Stimulated activated naive CD8-positive, alpha-beta T cell treated with anti-CD3 and anti-CD28 coated beads, Interleukin-15, Interleukin-2, amounts not matched to agents 100 ng/mL and 50 ng/mL, for 24 hours (primary cell): ENCODE measurements at regions not wholly inside any gene's neighbourhood (a gene's known extent, or its start where the extent isn't known, plus 50 kb on each side); places are given as distances from the start of the nearest gene placed in this dataset.

ENCODE experiments used
- H3K27ac Mint-ChIP-seq: one replicate; pipeline ENCODE4 v1.8.0; 2021; ENCODE audit warnings: mild to moderate bottlenecking, mixed read lengths
- H3K27me3 Mint-ChIP-seq: one replicate; pipeline ENCODE4 v1.8.0; 2021; ENCODE audit warnings: mixed read lengths
- H3K36me3 Mint-ChIP-seq: one replicate; pipeline ENCODE4 v1.8.0; 2021; ENCODE audit warnings: low read depth, mixed read lengths
- H3K4me1 Mint-ChIP-seq: one replicate; pipeline ENCODE4 v1.8.0; 2021; ENCODE audit warnings: low read depth, mixed read lengths
- H3K4me3 Mint-ChIP-seq: one replicate; pipeline ENCODE4 v1.8.0; 2021; ENCODE audit warnings: mild to moderate bottlenecking, mixed read lengths
- H3K9me3 Mint-ChIP-seq: one replicate; pipeline ENCODE4 v1.8.0; 2021; ENCODE audit warnings: mixed read lengths

DNA sequence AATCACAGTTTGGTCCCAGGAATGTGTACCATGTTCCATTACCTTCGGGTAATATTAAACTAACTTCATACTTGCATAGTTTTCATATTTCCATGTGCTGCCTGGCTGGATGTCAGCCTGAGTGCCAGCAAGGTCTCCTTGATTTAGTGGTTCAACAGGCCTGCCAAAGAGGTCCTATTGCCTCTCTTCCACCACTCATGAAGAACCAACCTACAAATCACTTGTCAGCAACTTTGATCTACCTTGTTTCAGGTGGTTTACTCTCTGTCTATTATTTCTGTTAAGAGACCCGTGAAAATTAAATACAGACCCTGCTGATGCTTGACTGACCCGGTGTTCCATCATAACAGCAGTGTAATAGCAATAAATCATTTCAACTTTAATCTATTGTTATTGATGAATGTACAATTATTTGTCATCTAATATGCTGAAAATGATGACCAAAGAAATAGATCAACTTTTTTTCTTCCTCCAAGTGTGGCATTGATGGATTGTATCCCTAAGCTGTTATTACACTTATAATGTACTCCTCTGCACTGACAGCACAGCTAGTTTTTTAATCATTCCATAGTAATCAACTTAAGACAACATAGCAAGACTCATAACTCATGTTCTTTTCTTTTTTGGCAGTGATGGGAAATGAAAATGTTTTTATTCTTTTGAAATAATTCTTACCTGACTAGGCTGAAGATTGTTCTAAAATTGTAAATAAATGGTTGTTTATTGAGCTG, 1220.2 kb upstream of the ACVR2A start:
- no peaks in the 10 kb centered on the region for H3K27me3 Mint-ChIP-seq
- H3K27ac Mint-ChIP-seq = no peak overlapping the region

DNA sequence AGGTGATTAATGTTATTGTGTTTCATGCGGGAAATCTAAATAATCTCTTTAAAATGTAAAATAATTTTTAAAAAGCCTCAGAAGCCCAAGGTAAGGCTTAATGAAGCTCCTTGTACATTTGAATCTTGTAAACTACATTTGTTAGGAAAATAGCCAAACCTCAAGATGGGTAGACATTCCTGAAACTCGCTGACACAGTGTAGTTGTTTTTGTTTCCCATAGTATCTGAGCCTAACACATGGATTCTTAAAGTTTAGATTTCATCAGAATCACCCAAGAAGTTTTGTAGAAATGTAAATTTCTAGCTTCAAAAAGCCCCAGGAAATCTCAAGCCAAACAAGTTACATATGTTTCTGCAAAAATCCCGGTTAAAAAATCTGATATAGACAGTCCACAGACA, 1221.1 kb upstream of the ACVR2A start:
- Mint-ChIP-seq H3K27ac (no peak overlapping the region), H3K27me3 (no peaks in the 10 kb centered on the region), H3K9me3 (peaks cover 4% of the 10 kb centered on the region), H3K4me1 (no peaks in the 10 kb centered on the region), H3K4me3 (no peak overlapping the region), H3K36me3 (no peaks in the 10 kb centered on the region)

More for the DNA sequence above, 1220.2 kb upstream of the ACVR2A start:
- Mint-ChIP-seq H3K4me1 (no peaks in the 10 kb centered on the region), H3K9me3 (peaks cover 3% of the 10 kb centered on the region), H3K4me3 (no peak overlapping the region), H3K36me3 (no peaks in the 10 kb centered on the region)

DNA sequence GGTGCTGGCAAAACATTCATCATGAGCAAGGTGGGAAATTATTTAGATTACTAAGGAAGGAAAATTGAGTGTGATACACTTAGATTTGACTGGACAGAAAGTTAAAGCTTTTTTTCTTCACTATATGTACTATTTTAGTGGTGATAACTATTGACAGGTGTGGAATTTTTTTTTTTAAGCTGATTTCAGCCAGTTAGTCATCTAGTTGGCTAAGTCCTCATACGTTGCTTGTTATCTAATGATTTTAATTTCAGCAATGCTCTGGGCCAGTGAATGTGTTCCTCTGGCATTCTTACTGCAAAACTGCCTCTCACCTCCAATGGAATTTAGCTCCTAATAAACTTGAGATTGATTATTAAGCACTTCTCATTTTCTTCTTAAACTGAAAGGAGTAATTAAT, 1223.2 kb upstream of the ACVR2A start:
- H3K9me3 Mint-ChIP-seq = peaks cover 10% of the 10 kb centered on the region
- H3K36me3 Mint-ChIP-seq = no peaks in the 10 kb centered on the region
- no peaks in the 10 kb centered on the region for H3K4me1 Mint-ChIP-seq
- no peak overlapping the region for H3K4me3 Mint-ChIP-seq
- no peaks in the 10 kb centered on the region for H3K27me3 Mint-ChIP-seq
- no peak overlapping the region for H3K27ac Mint-ChIP-seq

DNA sequence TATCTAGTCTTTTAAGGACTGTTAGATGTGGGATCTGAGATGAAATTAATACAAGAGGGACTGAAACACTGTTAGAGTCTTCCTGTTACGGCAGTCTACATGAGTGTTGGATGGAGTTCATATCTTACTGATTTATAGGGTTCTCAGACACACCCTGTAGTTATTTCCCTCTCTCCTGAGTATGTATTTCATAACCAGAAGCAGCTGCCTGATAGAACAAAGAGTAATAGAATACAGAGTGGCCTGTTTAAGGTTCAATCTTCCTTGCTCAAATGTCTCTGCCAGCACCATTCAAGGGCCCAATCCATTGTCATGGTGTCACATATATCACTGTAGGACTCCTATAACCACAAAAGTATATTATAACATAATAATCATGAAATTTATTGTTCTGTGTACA, 1229.1 kb upstream of the ACVR2A start:
- Mint-ChIP-seq H3K4me1 (no peaks in the 10 kb centered on the region), H3K27me3 (no peaks in the 10 kb centered on the region), H3K36me3 (no peaks in the 10 kb centered on the region), H3K9me3 (peaks cover 15% of the 10 kb centered on the region), H3K4me3 (no peak overlapping the region), H3K27ac (no peak overlapping the region)

DNA sequence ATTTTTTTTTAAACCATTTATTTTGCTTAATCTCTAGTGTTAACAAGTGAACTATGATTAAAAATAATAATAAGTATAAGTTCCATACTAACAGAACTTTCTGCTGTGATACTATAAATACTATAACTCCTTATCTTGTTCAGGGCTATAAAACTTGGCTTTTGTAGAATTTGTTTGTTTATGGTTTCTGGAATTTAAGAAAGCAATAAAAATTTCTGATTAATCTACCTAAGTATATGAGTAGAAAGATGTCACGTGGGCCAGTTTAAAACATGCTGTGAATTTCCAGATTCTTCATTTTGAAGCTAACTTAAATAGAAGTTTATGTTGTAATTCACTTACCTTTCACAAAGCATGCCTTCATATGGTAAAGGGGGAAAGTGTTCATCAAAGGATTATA, 1236.3 kb upstream of the ACVR2A start:
- Mint-ChIP-seq H3K36me3 (no peaks in the 10 kb centered on the region), H3K4me1 (no peaks in the 10 kb centered on the region)

DNA sequence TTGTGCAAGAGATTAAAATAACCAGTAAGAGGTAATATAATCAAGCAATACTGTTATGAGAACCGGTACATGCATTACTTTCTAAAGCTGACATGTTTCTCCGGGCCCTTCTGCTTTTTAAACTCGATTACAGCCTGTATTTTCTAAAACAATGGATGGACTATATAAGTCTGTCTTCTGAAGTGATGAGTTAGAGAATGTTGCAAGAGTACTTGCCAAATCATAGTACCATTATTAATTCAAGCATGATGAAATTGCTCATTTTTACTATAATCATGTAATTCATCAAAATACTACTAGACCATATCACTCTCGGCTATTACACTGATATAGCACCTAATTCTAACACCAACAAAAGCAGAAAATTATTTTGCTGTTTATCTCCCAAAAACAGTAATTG, 1240.3 kb upstream of the ACVR2A start:
- no peaks in the 10 kb centered on the region for H3K4me1 Mint-ChIP-seq
- H3K27me3 Mint-ChIP-seq = no peaks in the 10 kb centered on the region
- H3K4me3 Mint-ChIP-seq = no peak overlapping the region
- H3K27ac Mint-ChIP-seq = no peak overlapping the region
- no peaks in the 10 kb centered on the region for H3K9me3 Mint-ChIP-seq
- H3K36me3 Mint-ChIP-seq = no peaks in the 10 kb centered on the region

More for the DNA sequence above, 1236.3 kb upstream of the ACVR2A start:
- no peaks in the 10 kb centered on the region for H3K27me3 Mint-ChIP-seq
- no peak overlapping the region for H3K27ac Mint-ChIP-seq
- no peak overlapping the region for H3K4me3 Mint-ChIP-seq
- H3K9me3 Mint-ChIP-seq = no peaks in the 10 kb centered on the region

DNA sequence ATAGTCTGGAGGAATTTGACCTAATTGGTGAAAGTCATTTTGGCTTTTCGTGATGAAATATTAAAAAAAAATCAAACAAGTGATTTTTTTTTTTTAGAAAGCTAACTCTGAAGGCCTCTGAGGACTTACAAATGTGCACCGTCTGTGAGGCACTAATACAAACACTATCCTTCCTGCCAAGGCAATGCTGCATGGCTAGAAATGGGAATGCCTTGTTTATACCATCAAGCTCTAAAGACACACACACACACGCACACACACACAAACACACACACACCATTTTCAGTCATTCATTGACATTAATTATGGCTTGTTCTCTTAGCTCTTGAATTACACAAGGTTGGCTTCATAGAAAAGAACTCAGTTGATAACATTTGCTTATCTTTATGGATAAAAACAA, 1242.0 kb upstream of the ACVR2A start:
- Mint-ChIP-seq H3K4me1 (no peaks in the 10 kb centered on the region), H3K27me3 (no peaks in the 10 kb centered on the region), H3K9me3 (no peaks in the 10 kb centered on the region), H3K4me3 (no peak overlapping the region), H3K27ac (no peak overlapping the region), H3K36me3 (no peaks in the 10 kb centered on the region)

DNA sequence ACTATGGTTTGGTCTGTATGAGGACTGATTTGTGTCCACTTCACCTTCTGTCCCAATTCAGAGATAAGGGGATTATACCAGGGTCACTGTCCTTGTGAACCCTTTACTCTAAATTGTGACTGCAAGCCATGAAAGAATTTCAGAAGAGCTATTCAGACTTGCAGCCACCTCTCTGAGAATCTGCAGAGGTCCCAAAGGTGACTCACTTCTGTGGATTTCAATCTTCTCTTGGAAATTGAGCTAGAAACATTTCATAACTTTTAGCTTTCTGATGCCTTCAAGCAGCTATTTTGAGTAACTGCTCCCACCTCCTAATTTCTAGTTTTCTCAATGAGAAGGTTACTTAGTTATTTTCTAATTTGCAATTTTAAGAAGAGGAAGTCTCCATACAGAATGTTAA, 1242.4 kb upstream of the ACVR2A start:
- Mint-ChIP-seq H3K9me3 (no peaks in the 10 kb centered on the region), H3K27me3 (no peaks in the 10 kb centered on the region), H3K4me3 (no peak overlapping the region), H3K36me3 (no peaks in the 10 kb centered on the region), H3K27ac (no peak overlapping the region), H3K4me1 (no peaks in the 10 kb centered on the region)

DNA sequence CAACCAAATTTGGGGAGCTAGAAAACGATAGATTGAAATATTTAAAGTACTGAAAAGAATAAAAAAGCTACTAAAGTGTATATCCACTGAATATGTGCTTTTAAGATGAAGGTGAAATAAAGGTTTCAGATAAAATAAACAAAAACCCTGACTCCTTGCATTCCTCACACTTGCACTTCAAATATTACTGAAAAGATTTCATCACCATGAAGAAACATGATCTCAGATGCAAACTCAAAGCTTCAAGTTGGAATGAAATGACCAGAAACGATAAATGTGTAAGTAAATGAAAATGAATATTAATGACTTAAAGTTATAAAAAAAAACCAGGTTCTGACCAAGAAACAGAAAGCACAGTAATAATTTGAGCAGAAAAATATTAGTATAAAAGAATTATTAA, 1246.0 kb upstream of the ACVR2A start:
- H3K4me3 Mint-ChIP-seq = no peak overlapping the region
- no peaks in the 10 kb centered on the region for H3K27me3 Mint-ChIP-seq
- H3K27ac Mint-ChIP-seq = no peak overlapping the region
- H3K9me3 Mint-ChIP-seq = peaks cover 3% of the 10 kb centered on the region
- no peaks in the 10 kb centered on the region for H3K36me3 Mint-ChIP-seq
- H3K4me1 Mint-ChIP-seq = no peaks in the 10 kb centered on the region

DNA sequence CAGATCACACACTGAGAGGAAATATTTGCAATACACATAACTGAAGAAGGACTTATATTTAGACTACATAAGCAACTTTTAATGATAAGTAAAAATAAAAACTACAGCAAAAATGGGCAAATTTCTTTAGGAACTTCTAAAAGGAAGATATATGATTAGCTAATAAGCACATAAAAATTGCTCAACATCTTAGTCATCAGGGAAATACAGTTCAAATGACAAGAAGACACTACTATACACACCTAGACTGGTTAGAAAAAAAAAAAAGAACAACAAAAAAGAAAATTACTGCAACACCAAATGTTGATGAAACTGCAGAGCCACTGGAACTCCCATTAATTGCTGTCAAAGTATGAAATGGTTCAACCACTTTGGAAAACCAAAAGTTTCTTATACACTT, 1247.5 kb upstream of the ACVR2A start:
- no peak overlapping the region for H3K4me3 Mint-ChIP-seq
- no peak overlapping the region for H3K27ac Mint-ChIP-seq
- no peaks in the 10 kb centered on the region for H3K4me1 Mint-ChIP-seq
- peaks cover 4% of the 10 kb centered on the region for H3K9me3 Mint-ChIP-seq
- H3K36me3 Mint-ChIP-seq = no peaks in the 10 kb centered on the region
- no peaks in the 10 kb centered on the region for H3K27me3 Mint-ChIP-seq

DNA sequence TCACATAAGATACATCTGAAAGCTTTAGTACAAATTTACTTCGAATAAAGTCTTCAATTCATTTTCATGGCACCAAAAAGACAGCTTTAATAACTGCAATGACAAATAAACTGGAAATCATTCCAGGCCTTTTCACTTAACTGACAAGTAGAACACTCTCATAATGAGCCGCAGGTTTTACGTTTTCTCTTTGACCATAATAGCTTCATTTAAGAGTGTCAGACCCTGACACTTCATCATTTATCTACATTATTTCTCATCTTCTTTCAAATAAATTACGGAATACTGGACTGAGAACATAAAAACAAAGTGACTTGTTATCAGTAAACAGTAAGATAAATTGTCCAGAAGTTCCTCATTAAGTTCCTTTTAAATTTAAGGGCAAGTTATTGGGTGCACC, 1252.9 kb upstream of the ACVR2A start:
- Mint-ChIP-seq H3K36me3 (no peaks in the 10 kb centered on the region), H3K27ac (no peak overlapping the region), H3K27me3 (no peaks in the 10 kb centered on the region), H3K9me3 (peaks cover 4% of the 10 kb centered on the region), H3K4me1 (no peaks in the 10 kb centered on the region), H3K4me3 (no peak overlapping the region)

DNA sequence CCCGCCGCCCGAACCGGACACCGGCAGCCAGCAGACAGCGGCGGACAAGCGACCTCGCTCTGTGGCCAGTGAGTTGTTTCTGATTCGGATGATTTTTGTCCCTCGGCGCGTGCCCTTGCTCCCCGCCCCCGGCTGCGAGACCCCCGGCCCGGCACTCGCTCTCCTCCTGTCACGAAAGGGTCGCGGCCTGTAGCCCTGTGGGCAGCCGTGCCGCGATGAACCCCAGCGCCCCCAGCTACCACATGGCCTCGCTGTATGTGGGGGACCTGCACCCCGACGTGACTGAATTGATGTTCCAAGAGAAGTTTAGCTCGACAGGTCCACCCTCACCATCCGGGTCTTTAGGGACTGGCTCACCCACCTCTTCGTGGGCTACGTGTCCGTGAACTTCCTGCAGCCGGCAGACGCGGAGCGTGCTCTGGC, 1257.5 kb upstream of the ACVR2A start:
- Mint-ChIP-seq H3K9me3 (no peaks in the 10 kb centered on the region), H3K27ac (no peak overlapping the region), H3K36me3 (no peaks in the 10 kb centered on the region), H3K27me3 (no peaks in the 10 kb centered on the region), H3K4me3 (no peak overlapping the region), H3K4me1 (no peaks in the 10 kb centered on the region)

DNA sequence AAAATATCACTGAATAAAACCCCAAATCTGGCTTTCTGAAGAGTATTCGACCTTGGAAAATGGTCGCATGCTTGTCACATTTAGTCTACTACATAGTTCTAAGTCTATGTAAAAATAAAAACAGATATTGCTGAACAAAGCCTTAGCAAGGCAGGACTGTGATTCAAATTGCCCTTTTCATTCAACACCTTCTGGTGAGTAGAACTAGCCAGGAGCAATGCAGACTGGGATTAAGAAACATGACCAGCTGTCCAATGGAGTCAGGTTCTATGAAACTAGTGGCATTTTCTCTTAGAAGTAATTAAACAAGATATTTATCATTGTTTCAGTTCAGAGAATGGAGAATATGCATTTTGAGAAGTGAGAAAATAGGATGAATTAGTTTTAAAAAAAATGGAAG, 1260.5 kb upstream of the ACVR2A start:
- H3K36me3 Mint-ChIP-seq = no peaks in the 10 kb centered on the region
- no peak overlapping the region for H3K27ac Mint-ChIP-seq
- H3K4me3 Mint-ChIP-seq = no peak overlapping the region
- no peaks in the 10 kb centered on the region for H3K27me3 Mint-ChIP-seq
- H3K9me3 Mint-ChIP-seq = no peaks in the 10 kb centered on the region
- no peaks in the 10 kb centered on the region for H3K4me1 Mint-ChIP-seq

DNA sequence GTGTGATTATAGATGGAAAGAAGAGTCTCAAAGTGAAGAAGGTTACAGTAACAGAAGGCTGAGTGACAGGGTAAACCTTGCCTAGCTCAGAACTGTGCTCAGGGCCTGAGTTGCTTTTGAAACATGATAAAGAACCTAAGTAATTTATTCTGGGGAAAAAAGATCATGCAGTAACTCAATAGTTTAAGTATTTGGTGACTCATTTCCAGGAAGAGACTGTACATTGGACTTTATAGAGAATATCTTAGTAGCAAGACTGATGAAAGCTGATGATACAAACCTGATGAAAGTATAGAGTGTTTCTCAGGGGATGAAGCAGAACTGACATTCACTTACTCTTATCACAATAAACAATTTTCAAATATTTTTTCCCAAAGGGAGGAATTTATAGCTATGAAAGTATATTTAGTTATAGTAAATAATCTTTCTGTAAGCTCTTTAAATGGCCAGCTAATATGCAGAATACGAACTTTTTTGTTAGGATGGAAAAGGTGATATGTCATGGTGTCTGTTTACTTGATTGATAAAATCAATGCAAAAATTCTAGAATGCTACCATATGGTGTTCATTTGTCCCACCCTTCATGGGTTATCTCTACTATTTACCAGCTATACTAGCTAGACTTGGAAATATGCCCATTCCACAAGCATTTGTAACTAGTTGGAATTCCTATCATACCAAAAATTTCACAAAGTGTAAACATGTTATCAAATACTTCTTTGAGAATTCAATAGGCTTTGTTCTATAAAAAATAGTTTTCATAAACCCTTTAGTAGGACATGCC, 1265.5 kb upstream of the ACVR2A start:
- H3K36me3 Mint-ChIP-seq = no peaks in the 10 kb centered on the region
- no peak overlapping the region for H3K4me3 Mint-ChIP-seq

DNA sequence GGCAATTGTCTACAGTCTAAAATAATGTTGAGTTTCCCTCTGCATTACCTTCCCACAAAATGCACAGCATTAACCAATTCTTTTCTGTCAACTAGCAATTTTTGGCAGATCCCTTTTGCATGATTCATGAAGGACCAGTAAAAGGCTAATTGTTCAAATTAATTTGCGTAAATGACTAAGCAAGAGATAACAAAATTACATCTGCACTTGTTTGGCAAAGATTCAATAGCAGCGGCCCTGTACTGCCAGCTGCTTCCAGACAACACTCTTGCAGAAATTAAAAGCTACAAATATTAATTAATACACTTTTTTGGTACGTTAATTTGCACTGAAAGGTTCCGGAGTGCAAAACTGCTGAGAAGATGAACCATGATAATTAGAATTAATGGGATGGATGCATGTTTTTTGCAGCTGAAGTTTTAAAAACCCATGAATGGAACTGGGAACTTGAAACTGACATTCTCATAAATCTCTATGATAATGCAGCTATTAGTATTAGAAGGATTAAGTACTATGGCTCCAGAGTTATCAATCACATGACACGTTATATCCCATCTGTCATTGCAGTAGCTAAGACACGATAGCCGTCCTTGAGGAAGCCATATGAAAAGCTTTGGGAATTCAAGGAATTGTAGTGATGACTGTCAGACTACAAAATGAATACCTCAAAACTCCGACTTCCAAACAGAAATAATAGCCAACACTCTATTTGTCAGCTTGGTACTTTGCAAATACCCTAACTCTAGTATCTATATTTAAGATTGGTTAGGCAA, 1268.3 kb upstream of the ACVR2A start:
- Mint-ChIP-seq H3K27ac (no peak overlapping the region), H3K4me1 (no peaks in the 10 kb centered on the region), H3K4me3 (no peak overlapping the region), H3K27me3 (no peaks in the 10 kb centered on the region), H3K36me3 (no peaks in the 10 kb centered on the region), H3K9me3 (no peaks in the 10 kb centered on the region)

More for the DNA sequence above, 1265.5 kb upstream of the ACVR2A start:
- Mint-ChIP-seq H3K27ac (no peak overlapping the region), H3K27me3 (no peaks in the 10 kb centered on the region), H3K4me1 (no peaks in the 10 kb centered on the region), H3K9me3 (no peaks in the 10 kb centered on the region)
